HL-60 (cell line): ENCODE measurements at regions not wholly inside any gene's neighbourhood (a gene's known extent, or its start where the extent isn't known, plus 50 kb on each side); places are given as distances from the start of the nearest gene placed in this dataset.

Source experiments
- GABPA ChIP-seq: IDR thresholded peaks from 2 replicates; pipeline ENCODE4 v1.6.1; 2012; ENCODE audit warnings: low read depth
- POLR2AphosphoS5 ChIP-seq: IDR thresholded peaks from 2 replicates; pipeline ENCODE4 v1.6.1; 2012; ENCODE audit warnings: low read depth
- TF ChIP-seq, protein P1 (sequence below): IDR thresholded peaks from one replicate; pipeline ENCODE4 v1.5.1; 2011; ENCODE audit warnings: low read length, control low read depth, inconsistent platforms; ENCODE audit not compliant: insufficient read depth
- TF ChIP-seq, protein P2 (sequence below): IDR thresholded peaks from 2 replicates; pipeline ENCODE4 v1.6.1; 2012; ENCODE audit warnings: low read depth; ENCODE audit not compliant: insufficient replicate concordance

DNA sequence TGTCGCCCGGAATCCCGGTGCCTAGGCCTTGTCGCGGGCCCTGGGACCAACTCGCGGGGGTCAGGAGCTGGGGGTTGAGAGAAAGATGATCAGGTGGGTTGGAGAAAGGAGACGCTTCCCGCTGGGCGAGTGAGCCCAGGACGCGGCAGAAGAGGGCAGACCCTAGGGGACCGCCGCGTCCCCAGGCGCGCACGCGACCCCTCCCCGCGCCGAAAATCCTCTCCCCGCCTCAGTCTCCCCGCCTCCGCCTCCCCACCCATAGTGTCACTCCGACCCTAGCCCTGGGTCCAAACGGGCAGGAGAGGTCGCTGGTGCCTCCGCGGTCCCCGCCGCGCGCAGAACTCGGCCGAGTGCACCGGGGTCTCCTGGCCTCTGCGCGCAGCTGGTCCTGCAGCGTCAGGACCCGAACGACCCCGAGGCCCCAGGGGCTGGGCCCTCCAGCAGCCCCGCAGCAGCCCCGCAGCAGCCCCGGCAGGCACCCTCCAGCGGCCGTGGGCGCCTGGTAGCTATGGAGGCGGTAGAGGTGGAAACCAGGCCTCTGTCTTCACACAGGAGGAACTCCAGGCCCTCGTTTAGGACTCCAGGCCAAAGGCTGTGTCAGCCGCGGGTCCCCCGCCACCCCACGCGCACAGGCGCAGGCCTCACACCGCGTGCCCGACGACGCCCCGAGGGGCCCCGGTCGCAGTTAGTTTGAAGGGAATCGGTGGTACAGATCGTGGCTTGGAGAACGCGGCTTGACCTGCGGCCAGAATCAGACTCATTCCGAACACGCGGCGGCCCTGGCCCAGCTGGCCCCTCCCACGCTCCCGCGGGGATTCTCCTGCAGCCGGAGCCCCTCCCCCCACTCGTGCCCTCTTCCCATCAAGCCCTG, 60.1 kb upstream of the EIF5 start:
- TF ChIP-seq, protein P1, sequence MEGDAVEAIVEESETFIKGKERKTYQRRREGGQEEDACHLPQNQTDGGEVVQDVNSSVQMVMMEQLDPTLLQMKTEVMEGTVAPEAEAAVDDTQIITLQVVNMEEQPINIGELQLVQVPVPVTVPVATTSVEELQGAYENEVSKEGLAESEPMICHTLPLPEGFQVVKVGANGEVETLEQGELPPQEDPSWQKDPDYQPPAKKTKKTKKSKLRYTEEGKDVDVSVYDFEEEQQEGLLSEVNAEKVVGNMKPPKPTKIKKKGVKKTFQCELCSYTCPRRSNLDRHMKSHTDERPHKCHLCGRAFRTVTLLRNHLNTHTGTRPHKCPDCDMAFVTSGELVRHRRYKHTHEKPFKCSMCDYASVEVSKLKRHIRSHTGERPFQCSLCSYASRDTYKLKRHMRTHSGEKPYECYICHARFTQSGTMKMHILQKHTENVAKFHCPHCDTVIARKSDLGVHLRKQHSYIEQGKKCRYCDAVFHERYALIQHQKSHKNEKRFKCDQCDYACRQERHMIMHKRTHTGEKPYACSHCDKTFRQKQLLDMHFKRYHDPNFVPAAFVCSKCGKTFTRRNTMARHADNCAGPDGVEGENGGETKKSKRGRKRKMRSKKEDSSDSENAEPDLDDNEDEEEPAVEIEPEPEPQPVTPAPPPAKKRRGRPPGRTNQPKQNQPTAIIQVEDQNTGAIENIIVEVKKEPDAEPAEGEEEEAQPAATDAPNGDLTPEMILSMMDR, result no peak
- TF ChIP-seq, protein P2, sequence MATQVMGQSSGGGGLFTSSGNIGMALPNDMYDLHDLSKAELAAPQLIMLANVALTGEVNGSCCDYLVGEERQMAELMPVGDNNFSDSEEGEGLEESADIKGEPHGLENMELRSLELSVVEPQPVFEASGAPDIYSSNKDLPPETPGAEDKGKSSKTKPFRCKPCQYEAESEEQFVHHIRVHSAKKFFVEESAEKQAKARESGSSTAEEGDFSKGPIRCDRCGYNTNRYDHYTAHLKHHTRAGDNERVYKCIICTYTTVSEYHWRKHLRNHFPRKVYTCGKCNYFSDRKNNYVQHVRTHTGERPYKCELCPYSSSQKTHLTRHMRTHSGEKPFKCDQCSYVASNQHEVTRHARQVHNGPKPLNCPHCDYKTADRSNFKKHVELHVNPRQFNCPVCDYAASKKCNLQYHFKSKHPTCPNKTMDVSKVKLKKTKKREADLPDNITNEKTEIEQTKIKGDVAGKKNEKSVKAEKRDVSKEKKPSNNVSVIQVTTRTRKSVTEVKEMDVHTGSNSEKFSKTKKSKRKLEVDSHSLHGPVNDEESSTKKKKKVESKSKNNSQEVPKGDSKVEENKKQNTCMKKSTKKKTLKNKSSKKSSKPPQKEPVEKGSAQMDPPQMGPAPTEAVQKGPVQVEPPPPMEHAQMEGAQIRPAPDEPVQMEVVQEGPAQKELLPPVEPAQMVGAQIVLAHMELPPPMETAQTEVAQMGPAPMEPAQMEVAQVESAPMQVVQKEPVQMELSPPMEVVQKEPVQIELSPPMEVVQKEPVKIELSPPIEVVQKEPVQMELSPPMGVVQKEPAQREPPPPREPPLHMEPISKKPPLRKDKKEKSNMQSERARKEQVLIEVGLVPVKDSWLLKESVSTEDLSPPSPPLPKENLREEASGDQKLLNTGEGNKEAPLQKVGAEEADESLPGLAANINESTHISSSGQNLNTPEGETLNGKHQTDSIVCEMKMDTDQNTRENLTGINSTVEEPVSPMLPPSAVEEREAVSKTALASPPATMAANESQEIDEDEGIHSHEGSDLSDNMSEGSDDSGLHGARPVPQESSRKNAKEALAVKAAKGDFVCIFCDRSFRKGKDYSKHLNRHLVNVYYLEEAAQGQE, result no peak
- TF ChIP-seq POLR2AphosphoS5, result no peak
- TF ChIP-seq GABPA, result no peak
